HL-60 (cell line): ENCODE measurements at regions not wholly inside any gene's neighbourhood (a gene's known extent, or its start where the extent isn't known, plus 50 kb on each side); places are given as distances from the start of the nearest gene placed in this dataset.
"Not testable (repeated sequence)": the region's sequence is repeated elsewhere in the genome, so short reads cannot be mapped to it uniquely, and the experiment has no call there.

Experiments used
- CTCF ChIP-seq: IDR thresholded peaks from one replicate; pipeline ENCODE4 v1.5.1; 2011; ENCODE audit warnings: low read length, control low read depth, inconsistent platforms; ENCODE audit not compliant: insufficient read depth
- GABPA ChIP-seq: IDR thresholded peaks from 2 replicates; pipeline ENCODE4 v1.6.1; 2012; ENCODE audit warnings: low read depth

GRCh38 chr4:3967204-3967603 lies 201.0 kb downstream of the ADRA2C start:
- not testable (repeated sequence) for TF ChIP-seq CTCF, GABPA
